IPS-18a (cell line): ENCODE measurements at regions not wholly inside any gene's neighbourhood (a gene's known extent, or its start where the extent isn't known, plus 50 kb on each side); places are given as distances from the start of the nearest gene placed in this dataset.

Source experiments
- H3K27ac ChIP-seq: one replicate; pipeline ENCODE4 v1.5.1; 2013; ENCODE audit warnings: low read length
- H3K27me3 ChIP-seq: one replicate; pipeline ENCODE4 v1.6.1; 2013; ENCODE audit warnings: mild to moderate bottlenecking, low read length; ENCODE audit not compliant: control insufficient read depth, insufficient read depth
- H3K36me3 ChIP-seq: one replicate; pipeline ENCODE4 v1.6.1; 2013; ENCODE audit warnings: low read depth, low read length; ENCODE audit not compliant: control insufficient read depth
- H3K4me1 ChIP-seq: one replicate; pipeline ENCODE4 v1.6.1; 2013; ENCODE audit warnings: low read depth, low read length; ENCODE audit not compliant: control insufficient read depth
- H3K4me3 ChIP-seq: one replicate; pipeline ENCODE4 v1.5.1; 2013; ENCODE audit warnings: low read length
- H3K9ac ChIP-seq: one replicate; pipeline ENCODE4 v1.6.1; 2013; ENCODE audit warnings: mild to moderate bottlenecking, low read length, moderate library complexity
- H3K9me3 ChIP-seq: one replicate; pipeline ENCODE4 v1.6.1; 2013; ENCODE audit warnings: low read depth, low read length; ENCODE audit not compliant: control insufficient read depth

- Histone ChIP-seq H3K27ac (no peak overlapping the region), H3K27me3 (no peaks in the 10 kb centered on the region), H3K9me3 (no peaks in the 10 kb centered on the region), H3K36me3 (no peaks in the 10 kb centered on the region), H3K4me1 (peaks cover 11% of the 10 kb centered on the region), H3K4me3 (no peak overlapping the region), H3K9ac (no peak overlapping the region)
These were observed 340.3 kb downstream of the CXCL12 start for GRCh38 chr10:44044549-44044948.

GRCh38 chr10:44043646-44044375 is 341.1 kb downstream of the CXCL12 start:
- Histone ChIP-seq H3K27ac (no peak overlapping the region), H3K4me3 (no peak overlapping the region), H3K9me3 (no peaks in the 10 kb centered on the region), H3K36me3 (no peaks in the 10 kb centered on the region), H3K9ac (no peak overlapping the region), H3K27me3 (no peaks in the 10 kb centered on the region), H3K4me1 (peaks cover 11% of the 10 kb centered on the region)

DNA sequence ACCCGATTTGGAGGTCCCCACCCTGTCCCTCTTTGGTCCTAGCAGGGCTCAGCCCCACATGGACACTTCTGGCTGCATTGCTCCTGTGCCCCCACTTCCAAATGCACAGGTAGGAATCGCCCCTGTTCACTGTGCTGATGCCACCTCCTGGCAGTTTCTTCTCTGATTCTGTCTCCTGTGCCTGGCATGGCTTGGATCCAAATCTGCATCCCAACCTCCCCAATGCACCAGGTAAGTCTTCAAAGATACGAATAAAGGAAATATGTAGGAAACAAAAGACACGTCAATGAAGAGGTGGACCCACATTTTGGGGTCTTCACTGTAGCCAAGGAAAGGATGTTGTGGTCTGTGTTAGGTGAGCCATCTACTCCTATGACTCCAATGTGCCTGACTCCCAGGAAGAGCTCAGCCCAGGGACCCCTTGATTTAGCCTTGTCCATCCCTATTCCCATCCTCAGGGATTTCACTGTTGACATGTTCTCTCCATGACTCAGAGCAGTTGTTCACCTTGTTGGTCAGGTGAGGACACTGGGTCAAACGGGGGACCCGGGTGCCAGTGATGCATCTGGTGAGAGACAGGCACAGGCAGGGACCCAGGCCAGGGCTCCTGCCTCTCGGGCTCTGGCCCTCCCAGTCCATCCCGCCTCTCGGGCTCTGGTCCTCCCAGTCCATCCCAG is 341.8 kb downstream of the CXCL12 start:
- H3K27ac ChIP-seq = no peak overlapping the region
- no peaks in the 10 kb centered on the region for H3K36me3 ChIP-seq
- no peaks in the 10 kb centered on the region for H3K9me3 ChIP-seq
- H3K27me3 ChIP-seq = no peaks in the 10 kb centered on the region
- H3K4me3 ChIP-seq = no peak overlapping the region
- H3K9ac ChIP-seq = no peak overlapping the region
- H3K4me1 ChIP-seq = peaks cover 11% of the 10 kb centered on the region

- no peaks in the 10 kb centered on the region for H3K27me3 ChIP-seq
These were observed 342.7 kb downstream of the CXCL12 start for GRCh38 chr10:44042075-44042770.

GRCh38 chr10:44039599-44039998 is 345.3 kb downstream of the CXCL12 start:
- Histone ChIP-seq H3K4me3 (no peak overlapping the region), H3K27me3 (no peaks in the 10 kb centered on the region), H3K27ac (no peak overlapping the region), H3K9me3 (no peaks in the 10 kb centered on the region), H3K4me1 (peaks cover 16% of the 10 kb centered on the region), H3K36me3 (no peaks in the 10 kb centered on the region), H3K9ac (no peak overlapping the region)

More at GRCh38 chr10:44042075-44042770, 342.7 kb downstream of the CXCL12 start:
- Histone ChIP-seq H3K4me1 (peaks cover 11% of the 10 kb centered on the region), H3K4me3 (no peak overlapping the region), H3K9ac (no peak overlapping the region), H3K9me3 (no peaks in the 10 kb centered on the region), H3K36me3 (no peaks in the 10 kb centered on the region), H3K27ac (no peak overlapping the region)

DNA sequence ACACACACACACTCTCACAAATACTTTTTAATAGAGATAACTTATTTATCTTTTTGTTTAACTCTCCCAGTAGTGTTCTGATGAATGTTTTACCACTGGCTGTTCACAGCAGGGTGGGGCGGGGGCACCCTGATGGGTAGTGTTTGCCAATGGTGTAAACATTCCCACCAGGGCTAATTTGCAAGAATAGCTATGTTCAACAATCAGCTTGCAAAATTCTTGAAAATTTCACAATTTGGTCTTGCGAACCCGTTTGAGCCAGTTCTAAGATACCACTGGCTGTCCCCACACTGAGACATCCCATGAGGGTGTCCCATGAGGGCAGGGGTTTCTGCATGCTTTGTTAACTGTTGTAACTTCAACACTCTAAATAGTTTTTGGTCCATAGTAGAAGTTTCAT is 348.5 kb downstream of the CXCL12 start:
- no peaks in the 10 kb centered on the region for H3K27me3 ChIP-seq
- no peak overlapping the region for H3K27ac ChIP-seq
- H3K9me3 ChIP-seq = no peaks in the 10 kb centered on the region
- no peaks in the 10 kb centered on the region for H3K36me3 ChIP-seq
- peaks cover 9% of the 10 kb centered on the region for H3K4me1 ChIP-seq
- no peak overlapping the region for H3K4me3 ChIP-seq
- H3K9ac ChIP-seq = no peak overlapping the region

DNA sequence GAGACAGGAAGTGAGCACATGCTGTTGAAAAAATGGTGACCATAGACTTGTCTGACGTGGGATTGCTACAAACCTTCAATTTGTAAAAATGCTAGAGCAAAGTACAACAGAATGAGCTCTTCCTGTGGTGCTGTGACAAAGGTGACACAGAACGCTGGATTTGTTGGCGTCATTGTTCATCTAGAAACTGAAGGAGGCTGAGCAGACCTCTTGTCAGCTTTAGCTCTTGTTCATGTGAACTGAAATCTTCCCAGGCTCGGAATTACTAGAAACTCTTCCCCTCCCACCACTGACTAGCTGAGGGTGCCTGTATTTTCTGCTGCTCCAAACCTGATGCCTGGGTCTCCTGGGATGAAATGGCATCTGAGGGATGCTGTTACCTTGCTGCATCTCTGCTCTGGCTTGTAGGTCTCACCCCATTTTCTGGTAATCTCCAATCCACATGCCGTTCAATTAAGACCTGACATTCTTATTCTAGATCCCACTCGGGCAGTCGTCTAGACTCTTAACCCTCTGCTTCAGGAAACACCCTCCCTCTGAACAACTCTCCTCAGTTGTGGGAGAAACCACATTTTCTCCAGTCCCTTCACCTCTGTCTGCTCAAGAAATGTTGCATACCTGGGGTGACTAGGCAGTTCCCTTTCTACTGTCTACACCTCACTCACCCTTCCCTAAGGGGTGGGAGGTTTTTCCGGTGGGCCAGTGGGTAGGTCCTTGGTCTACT is 349.3 kb downstream of the CXCL12 start:
- no peaks in the 10 kb centered on the region for H3K9me3 ChIP-seq
- H3K27ac ChIP-seq = no peak overlapping the region
- no peak overlapping the region for H3K4me3 ChIP-seq

DNA sequence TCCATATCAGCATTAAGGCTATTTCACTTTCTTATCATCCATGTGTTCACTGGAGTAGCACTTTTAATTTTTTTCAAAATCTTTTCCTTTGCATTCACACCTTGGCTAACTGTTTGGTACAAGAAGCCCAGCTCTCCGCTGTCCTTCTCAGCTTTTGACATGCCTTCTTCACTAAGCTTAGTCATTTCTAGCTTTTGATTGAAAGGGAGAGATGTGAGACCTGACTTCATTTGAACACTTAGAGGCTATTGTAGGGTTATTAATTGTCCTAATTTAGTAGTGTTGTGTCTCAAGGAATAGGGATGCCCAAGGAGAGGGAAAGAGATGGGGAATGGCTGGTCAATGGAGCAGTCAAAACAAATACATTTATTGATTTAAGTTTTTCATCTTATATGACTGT is 350.0 kb downstream of the CXCL12 start:
- Histone ChIP-seq H3K36me3 (no peaks in the 10 kb centered on the region), H3K27me3 (no peaks in the 10 kb centered on the region), H3K9me3 (no peaks in the 10 kb centered on the region), H3K4me3 (no peak overlapping the region), H3K4me1 (peaks cover 9% of the 10 kb centered on the region), H3K27ac (no peak overlapping the region), H3K9ac (no peak overlapping the region)

More for the DNA sequence above, 349.3 kb downstream of the CXCL12 start:
- peaks cover 9% of the 10 kb centered on the region for H3K4me1 ChIP-seq
- no peaks in the 10 kb centered on the region for H3K36me3 ChIP-seq
- H3K27me3 ChIP-seq = no peaks in the 10 kb centered on the region
- no peak overlapping the region for H3K9ac ChIP-seq

GRCh38 chr10:44033008-44033407 is 351.9 kb downstream of the CXCL12 start:
- no peaks in the 10 kb centered on the region for H3K9me3 ChIP-seq
- H3K4me3 ChIP-seq = no peak overlapping the region
- no peak overlapping the region for H3K9ac ChIP-seq
- H3K4me1 ChIP-seq = peaks cover 9% of the 10 kb centered on the region
- no peaks in the 10 kb centered on the region for H3K27me3 ChIP-seq
- H3K36me3 ChIP-seq = no peaks in the 10 kb centered on the region
- no peak overlapping the region for H3K27ac ChIP-seq

DNA sequence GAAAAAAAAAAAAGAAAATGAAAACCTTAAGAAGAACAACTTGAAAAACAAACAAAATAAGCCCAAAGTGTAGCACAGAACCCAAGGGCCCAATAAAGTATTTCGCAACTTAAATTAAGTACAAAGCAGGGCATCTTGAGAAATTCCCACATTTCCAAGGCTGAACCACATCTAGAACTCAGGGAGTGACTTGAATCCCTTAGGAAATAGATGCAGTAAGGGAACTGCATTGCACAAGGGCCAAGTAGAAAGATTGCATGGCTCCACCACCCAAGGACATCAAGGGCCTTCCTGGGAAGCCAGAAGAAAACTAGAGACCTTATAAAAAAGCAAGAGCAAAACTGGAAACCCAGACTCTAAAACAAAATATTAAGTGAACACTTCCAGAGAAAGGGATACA is 352.7 kb downstream of the CXCL12 start:
- no peaks in the 10 kb centered on the region for H3K36me3 ChIP-seq
- no peak overlapping the region for H3K4me3 ChIP-seq
- H3K27ac ChIP-seq = no peak overlapping the region
- no peak overlapping the region for H3K9ac ChIP-seq
- H3K27me3 ChIP-seq = no peaks in the 10 kb centered on the region
- peaks cover 9% of the 10 kb centered on the region for H3K4me1 ChIP-seq
- H3K9me3 ChIP-seq = no peaks in the 10 kb centered on the region

DNA sequence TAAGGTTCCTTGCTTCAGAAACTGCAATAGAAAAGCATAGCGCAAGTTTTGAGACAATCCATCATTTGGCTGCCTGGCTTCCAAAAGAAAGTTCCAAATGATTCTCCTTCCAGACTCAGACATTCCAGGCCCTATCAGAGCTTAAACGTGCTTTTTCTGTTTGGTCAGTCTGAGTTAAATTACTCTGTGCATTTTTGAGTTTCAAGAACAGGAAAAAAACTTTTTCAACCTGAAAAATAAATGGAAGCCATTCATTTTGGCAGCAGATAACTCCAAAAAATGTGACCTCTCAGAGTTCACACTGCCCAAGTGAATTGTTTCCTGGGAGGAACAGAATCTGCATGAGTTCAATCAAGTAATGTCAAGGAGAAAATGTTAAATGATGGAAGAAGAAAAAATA is 354.2 kb downstream of the CXCL12 start:
- no peaks in the 10 kb centered on the region for H3K27me3 ChIP-seq
- H3K4me3 ChIP-seq = no peak overlapping the region
- no peak overlapping the region for H3K9ac ChIP-seq
- H3K9me3 ChIP-seq = no peaks in the 10 kb centered on the region
- no peaks in the 10 kb centered on the region for H3K4me1 ChIP-seq
- H3K36me3 ChIP-seq = no peaks in the 10 kb centered on the region
- H3K27ac ChIP-seq = no peak overlapping the region
